ENCODE measurements at regions not wholly inside any gene's neighbourhood (a gene's known extent, or its start where the extent isn't known, plus 50 kb on each side); places are given as distances from the start of the nearest gene placed in this dataset.
A peak's percentile ranks its signal among the peaks of the same experiment; 100 is the strongest.
"Not testable (repeated sequence)": the region's sequence is repeated elsewhere in the genome, so short reads cannot be mapped to it uniquely, and the experiment has no call there.

- H3K4me3 Mint-ChIP-seq: no peak overlapping the region
- ATAC-seq: no peak
- H3K36me3 Mint-ChIP-seq: no peaks in the 10 kb centered on the region
- peaks cover 52% of the 10 kb centered on the region for H3K27me3 Mint-ChIP-seq
- no peaks in the 10 kb centered on the region for H3K9me3 Mint-ChIP-seq
- H3K4me1 Mint-ChIP-seq: no peaks in the 10 kb centered on the region
- H3K27ac Mint-ChIP-seq: no peak overlapping the region
Measured at GRCh38 chr2:130261099-130261498, 62.9 kb upstream of the TUBA3E start.

GRCh38 chr2:130259594-130259993 is 61.4 kb upstream of the TUBA3E start:
- Mint-ChIP-seq H3K4me1 (no peaks in the 10 kb centered on the region), H3K9me3 (no peaks in the 10 kb centered on the region), H3K27ac (no peak overlapping the region), H3K4me3 (no peak overlapping the region), H3K36me3 (no peaks in the 10 kb centered on the region), H3K27me3 (peaks cover 46% of the 10 kb centered on the region)
- no peak for ATAC-seq

GRCh38 chr2:130258356-130258755 is 60.1 kb upstream of the TUBA3E start:
- Mint-ChIP-seq H3K4me1 (no peaks in the 10 kb centered on the region), H3K36me3 (no peaks in the 10 kb centered on the region), H3K9me3 (no peaks in the 10 kb centered on the region), H3K27ac (no peak overlapping the region), H3K4me3 (no peak overlapping the region), H3K27me3 (peaks cover 42% of the 10 kb centered on the region)
- no peak for ATAC-seq

- no peak overlapping the region for H3K27ac Mint-ChIP-seq
- H3K4me1 Mint-ChIP-seq: no peaks in the 10 kb centered on the region
- peaks cover 56% of the 10 kb centered on the region for H3K27me3 Mint-ChIP-seq
- H3K9me3 Mint-ChIP-seq: no peaks in the 10 kb centered on the region
- H3K36me3 Mint-ChIP-seq: no peaks in the 10 kb centered on the region
- H3K4me3 Mint-ChIP-seq: no peak overlapping the region
- ATAC-seq: peak; percentile 44
Measured at GRCh38 chr2:130252880-130253645, 54.8 kb upstream of the TUBA3E start.

- Mint-ChIP-seq H3K36me3 (no peaks in the 10 kb centered on the region), H3K9me3 (no peaks in the 10 kb centered on the region), H3K4me1 (no peaks in the 10 kb centered on the region), H3K27me3 (peaks cover 62% of the 10 kb centered on the region), H3K27ac (no peak overlapping the region), H3K4me3 (no peak overlapping the region)
- peak; percentile 28 for ATAC-seq
Measured at GRCh38 chr2:130251873-130252620, 53.8 kb upstream of the TUBA3E start.

GRCh38 chr2:130251535-130251872 is 53.3 kb upstream of the TUBA3E start:
- peaks cover 68% of the 10 kb centered on the region for H3K27me3 Mint-ChIP-seq
- H3K4me3 Mint-ChIP-seq: no peak overlapping the region
- H3K27ac Mint-ChIP-seq: no peak overlapping the region
- H3K4me1 Mint-ChIP-seq: no peaks in the 10 kb centered on the region
- no peaks in the 10 kb centered on the region for H3K9me3 Mint-ChIP-seq
- peak; percentile 35 for ATAC-seq
- no peaks in the 10 kb centered on the region for H3K36me3 Mint-ChIP-seq

- H3K4me3 Mint-ChIP-seq, H3K9me3 Mint-ChIP-seq, H3K4me1 Mint-ChIP-seq, ATAC-seq, H3K27ac Mint-ChIP-seq, H3K36me3 Mint-ChIP-seq: not testable (repeated sequence)
- peaks cover 74% of the 10 kb centered on the region for H3K27me3 Mint-ChIP-seq
Measured at GRCh38 chr2:130248355-130248754, 50.1 kb upstream of the TUBA3E start.

All from stimulated activated memory B cell treated with anti-CD40 and anti-IgM and Interleukin-4, amounts not matched to agents 10 μg/mL and 1 μg/mL and 100 μg/mL, for 72 hours (primary cell).